HUDEP-2 (cell line): ENCODE measurements at regions not wholly inside any gene's neighbourhood (a gene's known extent, or its start where the extent isn't known, plus 50 kb on each side); places are given as distances from the start of the nearest gene placed in this dataset.
"Not testable (repeated sequence)": the region's sequence is repeated elsewhere in the genome, so short reads cannot be mapped to it uniquely, and the experiment has no call there.

Experiments
- DNase-seq, 76 experiments: peaks; one replicate each; lab custom pipeline; 2025; ENCODE audit not compliant: unreplicated experiment in 76 of 76; lab: John Stamatoyannopoulos, UW

GRCh38 chr20:6360766-6361165 lies 237.9 kb upstream of the FERMT1 start:
- no peak for DNase-seq

- no peak for DNase-seq
Observed at GRCh38 chr20:6355754-6356451, 233.1 kb upstream of the FERMT1 start.

DNA sequence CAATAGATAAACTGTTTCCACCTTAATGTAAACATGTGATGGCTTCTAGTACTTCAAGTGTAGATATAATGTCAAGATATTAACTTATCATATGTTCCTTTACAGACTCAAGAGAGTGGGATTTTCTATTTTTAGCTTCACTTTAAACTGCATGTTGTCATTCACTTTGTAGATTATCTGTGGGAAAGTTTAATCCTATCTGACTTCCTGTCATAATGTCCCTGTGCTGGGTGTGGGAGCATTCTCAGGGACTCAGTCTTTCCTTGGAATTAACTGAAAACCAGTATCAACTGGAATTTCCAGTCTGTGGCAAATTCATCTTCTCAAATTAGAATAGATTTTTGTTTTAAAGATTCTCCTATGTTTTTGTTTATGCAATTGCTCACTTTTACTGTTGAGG lies 226.1 kb upstream of the FERMT1 start:
- no peak for DNase-seq

- DNase-seq = no peak
Observed at GRCh38 chr20:6347916-6348315, 225.1 kb upstream of the FERMT1 start.

DNA sequence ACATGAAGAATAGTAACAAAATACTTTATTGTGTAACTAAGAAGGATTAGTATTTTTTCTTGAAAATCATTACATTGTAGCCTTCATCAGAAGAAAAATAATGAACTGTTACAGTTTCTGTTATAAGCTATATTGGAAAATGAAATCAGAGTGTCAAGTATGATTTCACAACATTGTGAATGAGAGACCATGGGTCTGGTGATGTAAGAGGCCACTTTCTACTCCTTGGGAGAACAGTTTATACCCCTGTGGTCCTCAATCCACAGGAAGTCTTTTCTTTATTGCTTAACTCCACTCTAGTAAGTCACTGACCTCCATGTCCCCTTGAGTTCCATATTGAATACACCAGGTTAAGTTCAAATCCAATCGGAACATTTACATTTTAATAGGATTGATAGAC lies 218.7 kb upstream of the FERMT1 start:
- no peak for DNase-seq

DNA sequence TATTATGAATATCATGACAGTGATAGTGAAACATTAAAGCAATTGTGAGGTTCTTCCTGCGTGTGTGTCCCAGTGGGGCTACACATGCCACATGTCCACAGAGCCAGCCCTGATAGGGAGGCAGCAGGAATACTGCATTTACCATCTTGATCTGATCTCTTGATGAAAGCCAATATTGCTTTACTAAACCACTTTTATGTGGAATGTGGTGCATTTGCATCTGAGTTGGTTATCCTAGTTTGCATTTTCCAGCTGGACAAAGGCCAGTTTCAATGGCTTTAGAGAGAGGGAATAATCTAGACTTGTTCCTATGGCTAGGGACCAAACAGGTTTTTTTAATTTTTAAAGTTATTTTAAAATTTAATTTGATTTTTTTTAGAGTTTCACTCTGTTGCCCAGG lies 216.3 kb upstream of the FERMT1 start:
- no peak for DNase-seq

GRCh38 chr20:6333110-6333509 lies 210.3 kb upstream of the FERMT1 start:
- no peak for DNase-seq

GRCh38 chr20:6321235-6321634 lies 198.4 kb upstream of the FERMT1 start:
- DNase-seq = not testable (repeated sequence)

GRCh38 chr20:6311841-6312655 lies 189.2 kb upstream of the FERMT1 start:
- DNase-seq = no peak

GRCh38 chr20:6311097-6311496 lies 188.3 kb upstream of the FERMT1 start:
- no peak for DNase-seq

DNA sequence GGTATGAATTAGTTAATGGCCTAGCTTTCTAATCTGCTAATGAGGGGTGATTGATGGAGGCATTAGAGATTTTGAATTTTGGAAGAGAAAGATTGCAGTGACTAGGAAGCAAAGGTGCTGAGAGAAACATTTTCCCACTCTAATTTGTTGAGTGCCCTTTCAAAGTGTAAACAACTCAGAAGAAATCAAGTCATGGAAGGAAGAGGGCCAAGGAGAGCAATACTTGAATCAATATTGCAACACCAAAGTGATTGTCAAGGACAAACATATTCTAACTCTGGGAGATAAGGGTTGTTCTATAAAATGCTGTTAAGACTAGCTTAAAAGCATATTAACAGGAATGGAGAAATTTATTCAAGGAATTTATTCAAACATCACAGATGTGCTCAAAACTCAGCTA lies 182.7 kb upstream of the FERMT1 start:
- no peak for DNase-seq

DNA sequence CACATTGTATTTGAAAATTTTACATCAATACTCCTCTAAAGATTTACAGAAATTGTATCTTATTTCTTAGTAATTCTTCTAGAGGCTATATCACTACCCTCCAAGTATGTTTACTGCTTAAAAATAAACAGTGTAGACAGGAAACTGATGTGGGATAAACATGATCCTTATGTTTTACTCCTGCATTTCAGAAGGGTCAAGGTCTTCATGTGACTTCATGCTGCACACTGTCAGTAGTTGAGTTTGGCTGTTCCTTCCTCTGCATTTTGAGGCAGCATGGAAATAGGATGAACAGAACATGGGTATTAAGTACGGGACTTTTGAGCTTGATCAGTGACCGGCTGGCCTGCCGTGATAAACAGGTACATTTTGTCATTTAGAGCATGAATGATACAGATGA lies 179.2 kb upstream of the FERMT1 start:
- DNase-seq = no peak

GRCh38 chr20:6299456-6299855 lies 176.6 kb upstream of the FERMT1 start:
- no peak for DNase-seq

- DNase-seq = no peak
Observed at GRCh38 chr20:6298049-6298448, 175.2 kb upstream of the FERMT1 start.

- DNase-seq = no peak
Observed at GRCh38 chr20:6295867-6296256, 173.0 kb upstream of the FERMT1 start.

DNA sequence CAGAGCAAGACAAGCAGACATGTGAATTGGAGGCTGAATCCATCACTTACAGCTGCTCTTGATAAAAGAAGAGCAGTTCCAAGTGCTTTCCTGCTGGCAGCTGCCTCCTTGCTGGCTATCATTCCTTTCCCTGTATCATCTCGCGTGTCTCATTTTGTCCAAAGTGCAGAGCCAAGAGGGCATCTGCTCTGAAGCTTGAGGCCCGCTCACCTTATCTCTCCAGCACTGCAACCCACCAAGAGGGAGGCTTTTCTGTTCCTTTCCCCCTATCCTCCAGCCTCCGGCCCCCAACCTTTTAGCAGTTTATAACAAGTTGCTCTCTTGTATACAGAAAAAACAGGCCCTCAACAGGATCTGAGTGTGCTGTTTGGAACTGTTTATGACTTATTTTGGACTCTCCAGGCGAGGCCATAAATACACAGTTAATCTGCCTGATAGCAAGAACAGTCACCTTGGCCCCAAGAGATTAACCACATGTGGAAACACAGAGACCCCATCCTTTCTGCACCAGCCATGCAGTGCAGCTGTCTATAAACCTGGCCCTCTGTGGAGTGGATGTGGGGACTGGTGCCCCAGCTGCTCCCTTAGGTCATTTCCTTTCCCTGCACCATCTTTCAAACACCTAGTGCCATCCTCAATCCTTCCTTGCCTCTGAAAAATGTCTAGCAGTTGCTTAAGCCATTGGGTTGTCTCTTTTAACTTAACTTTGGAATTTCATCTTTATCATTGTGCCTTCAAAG lies 172.5 kb upstream of the FERMT1 start:
- no peak for DNase-seq

DNA sequence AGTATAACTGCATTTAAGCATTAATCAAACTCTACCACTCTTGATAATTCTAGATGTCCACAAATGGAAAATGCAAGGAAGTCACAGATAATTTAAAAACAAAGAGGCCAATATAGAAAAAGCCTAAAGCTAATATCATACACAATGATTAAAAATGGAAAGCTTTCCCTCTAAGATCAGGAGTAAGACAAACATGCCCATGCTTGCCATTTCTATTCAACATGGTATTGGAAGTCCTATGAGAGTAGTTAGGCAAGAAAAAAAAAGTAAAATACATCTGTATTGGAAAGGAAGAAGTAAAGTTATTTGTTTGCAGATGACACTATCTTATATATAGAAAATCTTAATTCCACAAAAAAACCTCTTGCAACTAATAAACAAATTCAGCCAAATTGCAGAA lies 164.6 kb upstream of the FERMT1 start:
- no peak for DNase-seq

DNA sequence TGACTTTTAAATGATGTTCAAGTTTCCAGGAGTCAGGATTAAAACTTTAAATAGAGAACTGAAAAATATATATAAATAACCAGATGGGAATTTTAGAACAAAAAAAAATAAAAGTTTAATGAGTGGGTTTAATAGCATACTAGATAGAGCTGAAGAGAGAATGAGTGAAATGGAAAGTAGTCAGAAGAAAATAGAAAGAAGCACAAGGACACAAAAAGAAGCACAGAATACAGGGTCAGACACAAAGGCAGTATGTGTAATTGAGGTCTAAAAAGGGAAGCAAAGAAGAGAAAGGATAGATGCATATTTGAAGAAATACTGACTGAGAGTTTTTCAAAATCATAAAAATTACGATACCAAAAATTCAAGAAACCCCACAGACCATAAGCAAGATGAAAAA lies 159.8 kb upstream of the FERMT1 start:
- no peak for DNase-seq

DNA sequence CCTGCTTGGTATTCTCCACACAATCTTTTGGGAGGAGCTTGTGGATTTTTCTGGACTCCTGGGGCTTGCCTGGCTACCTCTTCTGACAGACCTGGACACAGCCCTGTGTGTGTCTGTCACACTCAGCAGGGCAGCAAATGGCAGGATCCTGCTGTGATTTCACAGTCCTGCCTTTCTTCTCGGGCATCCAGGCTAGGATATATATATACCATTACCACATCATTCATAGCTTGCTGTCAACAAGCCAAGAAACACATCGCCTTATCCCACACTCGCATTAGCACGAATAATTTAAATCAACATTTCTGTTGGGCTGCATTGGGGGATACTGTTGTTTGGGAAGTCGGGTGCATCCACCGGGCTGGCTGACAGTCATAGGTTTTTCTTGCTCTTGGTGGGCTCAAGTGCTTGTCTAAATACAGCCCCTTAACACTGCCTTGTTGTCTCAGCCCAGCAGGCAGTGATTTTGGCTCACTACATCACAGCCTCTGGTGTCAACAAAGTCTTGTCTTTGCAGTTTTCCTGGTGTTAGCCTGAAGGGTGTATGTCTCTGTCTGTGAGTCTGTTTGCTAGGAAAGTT lies 154.9 kb upstream of the FERMT1 start:
- DNase-seq = no peak

DNA sequence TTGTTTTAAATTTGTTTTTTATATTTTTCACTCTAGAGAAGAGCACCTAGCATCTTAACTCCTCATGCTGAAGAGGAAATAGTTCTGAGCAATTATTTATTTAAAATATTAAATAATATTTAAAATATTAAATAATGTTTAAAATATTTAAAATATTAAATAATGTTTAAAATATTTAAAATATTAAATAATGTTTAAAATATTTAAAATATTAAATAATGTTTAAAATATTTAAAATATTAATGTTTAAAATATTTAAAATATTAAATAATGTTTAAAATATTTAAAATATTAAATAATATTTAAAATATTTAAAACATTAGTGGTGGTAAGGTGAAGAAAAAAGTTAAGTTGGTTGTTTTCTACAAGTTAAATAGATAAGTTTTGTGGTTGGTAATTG lies 147.6 kb upstream of the FERMT1 start:
- DNase-seq = not testable (repeated sequence)

GRCh38 chr20:6269168-6269873 lies 146.5 kb upstream of the FERMT1 start:
- DNase-seq = peak in 1 of 76 experiments; percentile 2
